HG03103 (cell line): ENCODE measurements at regions not wholly inside any gene's neighbourhood (a gene's known extent, or its start where the extent isn't known, plus 50 kb on each side); places are given as distances from the start of the nearest gene placed in this dataset.

ENCODE experiments used
- ATAC-seq: cut with Tn5 transposase; IDR thresholded peaks from one replicate; pipeline ENCODE4 v1.9.1; 2021; ENCODE audit warnings: low read depth; ENCODE audit not compliant: unreplicated experiment

DNA sequence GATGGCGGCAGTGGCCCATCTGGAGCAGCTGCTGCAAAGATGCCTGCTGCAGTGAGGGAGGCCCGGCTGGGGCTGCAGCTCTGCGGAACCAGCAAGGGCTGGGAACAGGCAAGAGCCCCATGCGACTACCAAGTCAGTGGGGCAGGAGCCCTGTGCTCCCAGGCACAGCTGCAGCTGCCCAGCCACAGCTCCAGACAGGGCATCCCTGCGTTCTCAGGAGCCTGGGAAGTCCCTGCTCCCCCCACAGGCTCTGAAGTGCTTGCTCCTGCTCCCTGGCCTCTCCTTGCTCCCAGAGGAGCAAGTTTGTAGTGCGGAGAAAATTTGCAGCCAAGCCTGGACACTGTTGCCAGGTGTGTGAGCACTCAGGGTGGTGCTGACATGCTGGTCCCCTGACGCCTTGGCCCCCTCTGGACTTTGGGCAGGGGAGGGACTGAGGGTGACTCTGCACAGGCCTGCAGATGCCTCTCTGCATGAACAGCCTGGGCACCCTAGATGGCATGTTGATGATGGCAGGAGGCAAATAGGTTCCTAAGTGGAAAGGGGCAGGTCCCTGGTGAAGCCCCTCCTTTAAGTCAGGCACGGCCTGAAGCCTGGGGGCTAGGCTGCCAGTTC is 105.6 kb downstream of the LYZL1 start:
- no peak for ATAC-seq

GRCh38 chr10:29395409-29395808 is 106.5 kb downstream of the LYZL1 start:
- ATAC-seq, result no peak

DNA sequence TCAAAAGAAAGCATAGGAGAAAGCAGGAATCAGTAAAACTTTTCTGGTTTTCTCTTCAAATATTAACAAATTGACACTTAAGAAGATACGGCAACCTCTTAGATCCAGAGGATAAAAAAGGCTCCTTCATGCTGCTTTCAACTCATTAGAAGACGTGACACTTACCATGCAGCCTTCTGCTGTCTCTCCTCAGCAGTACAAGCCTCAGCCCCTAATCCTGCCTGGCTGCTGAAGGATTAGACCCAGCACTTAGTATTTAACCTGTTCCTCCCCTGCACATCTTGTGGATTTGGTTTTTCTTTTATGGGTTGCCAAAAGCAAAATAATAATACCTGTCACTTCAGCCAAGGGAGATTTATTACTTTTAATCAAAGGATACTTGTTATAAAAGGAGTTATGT is 108.4 kb downstream of the LYZL1 start:
- no peak for ATAC-seq

DNA sequence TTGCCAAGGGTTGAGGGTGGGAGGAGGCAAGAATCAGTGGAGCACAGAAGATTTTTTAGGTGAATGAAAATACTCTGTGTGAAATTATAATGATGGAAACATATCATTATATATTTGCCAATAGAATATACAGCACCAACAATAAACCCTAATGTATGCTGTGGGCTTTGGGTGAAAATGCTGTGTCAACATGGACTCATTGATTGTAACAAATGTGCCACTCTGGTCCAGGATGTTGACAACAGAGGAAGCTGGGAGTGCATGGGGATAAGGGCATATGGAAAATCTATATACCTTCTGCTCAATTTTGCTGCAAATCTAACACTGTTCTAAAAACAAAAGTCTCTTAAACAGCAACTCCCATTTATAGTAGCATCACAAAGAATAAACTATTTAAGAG is 114.3 kb downstream of the LYZL1 start:
- ATAC-seq, result no peak

DNA sequence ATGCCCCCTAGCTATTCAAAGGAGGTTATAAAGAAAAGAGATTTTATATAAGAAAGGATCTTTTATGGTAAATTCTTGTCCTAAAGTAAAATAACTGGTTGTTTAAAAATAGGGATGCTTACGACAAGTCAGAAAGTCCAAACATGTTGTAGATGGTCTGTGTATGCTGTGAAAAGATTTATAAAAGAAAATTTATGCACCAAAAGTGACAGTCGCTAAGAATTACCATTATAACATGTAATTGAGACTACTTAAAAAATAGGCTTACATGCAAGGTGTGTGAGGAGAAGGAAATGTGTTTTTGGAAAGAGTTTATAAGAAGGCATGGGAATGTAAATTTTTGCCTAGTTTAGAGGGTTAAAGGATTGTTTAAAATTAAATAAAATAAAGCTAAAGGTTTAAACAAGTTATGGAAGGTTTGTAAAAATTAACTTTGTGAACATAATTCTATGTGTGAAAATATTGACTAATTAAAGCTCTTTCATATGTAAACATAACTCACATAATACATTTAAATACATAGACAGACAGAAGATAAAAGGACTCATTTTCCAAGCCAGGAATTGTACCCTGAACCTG is 118.5 kb downstream of the LYZL1 start:
- ATAC-seq, result no peak
